ENCODE measurements at regions not wholly inside any gene's neighbourhood (a gene's known extent, or its start where the extent isn't known, plus 50 kb on each side); places are given as distances from the start of the nearest gene placed in this dataset.

DNA sequence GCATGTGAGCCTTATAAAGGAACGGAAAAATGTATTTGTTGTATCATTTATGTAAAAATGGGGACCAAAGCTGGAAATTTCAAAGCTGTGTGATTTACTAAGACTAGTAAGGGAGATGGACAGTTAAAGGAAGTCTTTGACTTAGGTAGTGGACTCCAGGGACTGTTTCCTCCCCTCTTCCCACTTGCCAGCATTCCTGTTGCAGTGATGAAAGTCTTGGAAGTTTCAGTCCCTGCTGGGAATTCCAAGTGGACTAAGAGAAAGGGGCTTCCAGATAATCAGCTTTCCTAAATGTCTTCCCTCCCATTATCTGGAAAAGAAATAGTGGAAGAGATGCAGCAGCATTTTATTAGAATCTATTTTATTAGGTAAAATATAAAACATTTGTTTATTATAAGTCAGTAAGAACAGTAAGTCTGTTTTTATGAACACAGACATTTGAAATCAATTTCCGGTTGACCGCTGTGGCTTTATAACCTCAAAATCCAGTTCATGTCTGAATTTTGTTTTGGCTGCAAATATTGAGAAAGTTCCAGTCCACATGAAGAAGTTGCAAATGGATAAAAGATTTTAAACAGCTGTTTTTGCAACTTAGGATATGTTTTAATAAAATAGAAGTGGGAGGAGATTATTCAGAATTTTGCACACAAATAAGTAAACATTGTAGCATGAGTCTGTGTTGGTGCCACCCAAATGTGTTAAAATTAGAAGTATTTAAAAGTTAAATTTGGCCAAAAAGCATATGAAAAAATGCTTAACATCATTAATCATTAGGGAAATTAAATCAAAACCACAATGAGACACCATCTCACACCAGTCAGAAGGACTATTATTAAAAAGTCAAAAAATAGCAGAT is 141.8 kb downstream of the IL20RB start:
- intact Hi-C loops (cut with DNase I): loop anchor here (10.0 kb wide), 1 partner anchor 845 kb away; no protein-coding TSS in a partner anchor
- TF ChIP-seq, protein P1, sequence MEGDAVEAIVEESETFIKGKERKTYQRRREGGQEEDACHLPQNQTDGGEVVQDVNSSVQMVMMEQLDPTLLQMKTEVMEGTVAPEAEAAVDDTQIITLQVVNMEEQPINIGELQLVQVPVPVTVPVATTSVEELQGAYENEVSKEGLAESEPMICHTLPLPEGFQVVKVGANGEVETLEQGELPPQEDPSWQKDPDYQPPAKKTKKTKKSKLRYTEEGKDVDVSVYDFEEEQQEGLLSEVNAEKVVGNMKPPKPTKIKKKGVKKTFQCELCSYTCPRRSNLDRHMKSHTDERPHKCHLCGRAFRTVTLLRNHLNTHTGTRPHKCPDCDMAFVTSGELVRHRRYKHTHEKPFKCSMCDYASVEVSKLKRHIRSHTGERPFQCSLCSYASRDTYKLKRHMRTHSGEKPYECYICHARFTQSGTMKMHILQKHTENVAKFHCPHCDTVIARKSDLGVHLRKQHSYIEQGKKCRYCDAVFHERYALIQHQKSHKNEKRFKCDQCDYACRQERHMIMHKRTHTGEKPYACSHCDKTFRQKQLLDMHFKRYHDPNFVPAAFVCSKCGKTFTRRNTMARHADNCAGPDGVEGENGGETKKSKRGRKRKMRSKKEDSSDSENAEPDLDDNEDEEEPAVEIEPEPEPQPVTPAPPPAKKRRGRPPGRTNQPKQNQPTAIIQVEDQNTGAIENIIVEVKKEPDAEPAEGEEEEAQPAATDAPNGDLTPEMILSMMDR (IDR thresholded peaks at IDR 0.05): no peak
- H3K4me3 ChIP-seq: no peak overlapping the region
- H3K4me1 ChIP-seq: no peaks in the 10 kb centered on the region
- DNase-seq (ENCODE audit: extremely low spot score in 2 of 2): no peak
- no peaks in the 10 kb centered on the region for H3K36me3 ChIP-seq
- no peak overlapping the region for H3K27ac ChIP-seq
- no peaks in the 10 kb centered on the region for H3K27me3 ChIP-seq
- H3K9me3 ChIP-seq: no peaks in the 10 kb centered on the region

DNA sequence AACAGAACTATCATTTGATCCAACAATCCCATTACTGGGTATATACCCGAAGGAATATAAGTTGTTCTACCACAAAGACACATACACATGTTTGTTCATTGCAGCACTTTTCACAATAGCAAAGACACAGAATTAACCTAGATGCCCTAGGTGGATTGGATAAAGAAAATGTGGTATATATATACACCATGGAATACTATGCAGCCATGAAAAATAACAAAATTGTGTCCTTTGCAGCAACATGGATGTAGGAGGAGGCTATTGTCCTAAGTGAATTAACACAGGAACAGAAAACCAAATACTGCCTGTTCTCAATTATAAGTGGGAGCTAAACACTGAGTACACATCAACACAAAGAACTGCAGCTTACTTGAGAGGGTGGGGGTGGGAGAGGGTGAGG is 142.5 kb downstream of the IL20RB start:
- H3K36me3 ChIP-seq: no peaks in the 10 kb centered on the region
- no peaks in the 10 kb centered on the region for H3K27me3 ChIP-seq
- H3K4me1 ChIP-seq: no peaks in the 10 kb centered on the region
- H3K9me3 ChIP-seq: no peaks in the 10 kb centered on the region
- TF ChIP-seq POLR2A (IDR thresholded peaks at IDR 0.05): no peak
- TF ChIP-seq, protein P1 (IDR thresholded peaks at IDR 0.05): no peak
- no peak for TF ChIP-seq POLR2AphosphoS5 (IDR thresholded peaks at IDR 0.05; ENCODE audit: insufficient read depth in 1 of 2, low read depth in 1 of 2)
- H3K4me3 ChIP-seq: no peak overlapping the region
- DNase-seq (ENCODE audit: extremely low spot score in 2 of 2): no peak
- intact Hi-C loops (cut with DNase I): loop anchor here (10.0 kb wide), 1 partner anchor 844 kb away; no protein-coding TSS in a partner anchor
- no peak overlapping the region for H3K27ac ChIP-seq

DNA sequence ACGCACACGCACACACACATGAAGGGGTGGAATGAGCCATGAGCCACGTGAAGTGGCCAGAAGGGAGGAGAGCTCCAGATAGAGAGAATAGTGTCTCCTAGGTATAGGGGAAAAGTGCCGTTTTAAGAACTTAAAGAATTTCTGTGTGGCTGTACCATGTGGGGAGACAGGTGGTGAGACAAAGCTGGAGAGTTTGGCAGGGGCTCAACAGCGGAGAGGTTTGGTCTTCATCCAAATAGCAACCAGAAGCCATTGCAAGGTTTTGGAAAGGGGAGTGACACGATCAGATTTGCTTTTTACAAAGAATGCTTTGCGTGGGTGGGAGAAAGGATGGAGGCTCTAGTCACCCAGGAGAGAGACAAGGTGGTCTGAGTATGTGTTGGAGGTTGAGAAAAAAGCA is 146.0 kb downstream of the IL20RB start:
- H3K9me3 ChIP-seq: no peaks in the 10 kb centered on the region
- DNase-seq (ENCODE audit: extremely low spot score in 2 of 2): no peak
- H3K27ac ChIP-seq: no peak overlapping the region
- H3K27me3 ChIP-seq: no peaks in the 10 kb centered on the region
- H3K4me1 ChIP-seq: no peaks in the 10 kb centered on the region
- intact Hi-C loops (cut with DNase I): loop anchor here (10.0 kb wide), 1 partner anchor 841 kb away; no protein-coding TSS in a partner anchor
- TF ChIP-seq, protein P1 (IDR thresholded peaks at IDR 0.05): no peak
- no peak for TF ChIP-seq POLR2A (IDR thresholded peaks at IDR 0.05)
- no peak for TF ChIP-seq POLR2AphosphoS5 (IDR thresholded peaks at IDR 0.05; ENCODE audit: insufficient read depth in 1 of 2, low read depth in 1 of 2)
- H3K4me3 ChIP-seq: no peak overlapping the region
- H3K36me3 ChIP-seq: no peaks in the 10 kb centered on the region

DNA sequence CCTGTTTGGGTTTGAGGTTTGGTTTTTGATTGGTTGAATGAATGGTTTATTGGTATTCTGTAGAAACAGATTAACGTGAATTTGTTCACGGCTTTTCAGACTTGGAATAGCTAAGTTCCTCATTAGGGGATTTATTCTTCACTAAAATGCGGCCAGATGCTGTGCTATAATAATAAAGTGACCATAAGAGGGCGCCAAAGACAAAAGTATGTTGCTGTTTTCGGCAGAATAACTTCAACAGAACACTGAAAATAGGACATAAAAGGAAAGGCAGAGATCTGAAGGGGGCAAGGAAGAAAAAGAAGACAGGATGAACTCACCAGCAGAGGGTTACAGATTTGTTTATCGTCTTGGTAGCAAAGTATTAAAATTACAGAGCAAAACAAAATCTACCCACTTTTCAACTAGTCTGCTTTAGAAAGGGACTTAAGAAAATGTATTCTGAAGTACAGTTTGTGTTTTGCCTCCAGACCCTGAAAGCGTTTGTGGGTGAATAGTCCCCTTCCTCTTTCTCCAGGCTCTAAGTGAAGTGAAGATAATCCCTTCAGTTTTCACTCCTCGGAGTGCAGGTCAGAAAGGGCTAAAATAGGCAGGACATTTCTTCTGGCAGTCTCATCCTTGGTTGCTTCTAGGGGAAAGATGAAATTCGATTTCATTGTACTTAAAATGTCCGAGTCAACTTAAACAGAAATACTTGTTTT is 147.6 kb downstream of the IL20RB start:
- H3K27ac ChIP-seq: no peak overlapping the region
- H3K36me3 ChIP-seq: no peaks in the 10 kb centered on the region

More for the DNA sequence above, 147.6 kb downstream of the IL20RB start:
- Histone ChIP-seq H3K9me3 (no peaks in the 10 kb centered on the region), H3K4me1 (no peaks in the 10 kb centered on the region), H3K27me3 (no peaks in the 10 kb centered on the region), H3K4me3 (no peak overlapping the region)
- DNase-seq (ENCODE audit: extremely low spot score in 2 of 2): no peak
- TF ChIP-seq POLR2A (IDR thresholded peaks at IDR 0.05): no peak
- TF ChIP-seq, protein P1 (IDR thresholded peaks at IDR 0.05): peak in 2 of 3 experiments; percentile 46 to 71
- intact Hi-C loops (cut with DNase I): loop anchor here (10.0 kb wide), 1 partner anchor 839 kb away; no protein-coding TSS in a partner anchor
